PC-3 (cell line): ENCODE measurements at regions not wholly inside any gene's neighbourhood (a gene's known extent, or its start where the extent isn't known, plus 50 kb on each side); places are given as distances from the start of the nearest gene placed in this dataset.

Experiments
- ATAC-seq: fragments of 200-7000 bp; cut with Tn5 transposase; 2 replicates; pipeline ENCODE4 v1.9.1; 2020; ENCODE audit warnings: mild to moderate bottlenecking, moderate library complexity
- BruUV-seq: library from RNA; stranded (reverse); fragments of 400-500 nt; replicated peaks from 2 replicates; lab custom pipeline; 2021; lab: Mats Ljungman, UMichigan
- CTCF ChIA-PET: fragments of 300-600 bp; sonication (Branson Sonifier 250); formaldehyde crosslinking; loops from one replicate; lab custom pipeline; 2022; ENCODE audit warnings: antibody characterized with exemption; lab: Charles Lee
- POLR2A ChIA-PET: fragments of 300-600 bp; sonication (Branson Sonifier 250); formaldehyde crosslinking; loops from one replicate; lab custom pipeline; 2022; ENCODE audit warnings: antibody characterized with exemption; ENCODE audit not compliant: unreplicated experiment; lab: Charles Lee
- DNase-seq: peaks from one replicate; pipeline ENCODE4 v3.0.0-alpha.2; 2015
- H2AFZ ChIP-seq: fragments of 300-600 bp; sonication (generic); 2 replicates; pipeline ENCODE4 v1.6.0; 2016; ENCODE audit warnings: antibody characterized with exemption, low read length
- H3F3A ChIP-seq: fragments of 300-600 bp; sonication (generic); one replicate; pipeline ENCODE4 v1.6.0; 2017; ENCODE audit warnings: antibody characterized with exemption, low read length, control low read depth, mild to moderate bottlenecking; ENCODE audit not compliant: unreplicated experiment
- H3K27ac ChIP-seq: fragments of 300-600 bp; sonication (generic); 2 replicates; pipeline ENCODE4 v1.5.1; 2016; ENCODE audit warnings: mild to moderate bottlenecking, low read length
- H3K27me3 ChIP-seq: fragments of 300-600 bp; sonication (generic); 2 replicates; pipeline ENCODE4 v1.6.1; 2016; ENCODE audit warnings: low read length, mixed read lengths
- H3K36me3 ChIP-seq: fragments of 300-600 bp; sonication (generic); 2 replicates; pipeline ENCODE4 v1.6.1; 2016; ENCODE audit warnings: low read depth, mixed run types, low read length, mixed read lengths
- H3K4me1 ChIP-seq: fragments of 300-600 bp; sonication (generic); 2 replicates; pipeline ENCODE4 v1.5.1; 2016; ENCODE audit warnings: low read length; ENCODE audit not compliant: insufficient read depth
- H3K4me2 ChIP-seq: fragments of 300-600 bp; sonication (generic); 2 replicates; pipeline ENCODE4 v1.6.0; 2016; ENCODE audit warnings: low read length
- H3K4me3 ChIP-seq: fragments of 300-600 bp; sonication (generic); 2 replicates; pipeline ENCODE4 v1.5.1; 2016; ENCODE audit warnings: mild to moderate bottlenecking, low read length, mixed read lengths
- H3K79me2 ChIP-seq: fragments of 300-600 bp; sonication (generic); 2 replicates; pipeline ENCODE4 v1.6.1; 2017; ENCODE audit warnings: low read length, mixed read lengths
- H3K9ac ChIP-seq: fragments of 300-600 bp; sonication (generic); 2 replicates; pipeline ENCODE4 v1.6.0; 2016; ENCODE audit warnings: mild to moderate bottlenecking, low read length
- H3K9me2 ChIP-seq: fragments of 300-600 bp; sonication (generic); replicated peaks from 2 replicates; pipeline ENCODE4 v1.6.1; 2016; ENCODE audit warnings: mixed run types, low read length, mixed read lengths
- H3K9me3 ChIP-seq: fragments of 300-600 bp; sonication (generic); 2 replicates; pipeline ENCODE4 v1.6.1; 2016; ENCODE audit warnings: low read length, mixed read lengths
- H4K20me1 ChIP-seq: fragments of 300-600 bp; sonication (generic); 2 replicates; pipeline ENCODE4 v1.6.1; 2016; ENCODE audit warnings: low read length, mixed read lengths
- CTCF ChIP-seq: fragments of 300-600 bp; sonication (generic); conservative IDR thresholded peaks from 2 replicates; pipeline ENCODE4 v1.5.1; 2017; ENCODE audit warnings: antibody characterized with exemption, low read depth, mild to moderate bottlenecking, low read length
- EZH2 ChIP-seq: fragments of 300-600 bp; sonication (generic); IDR thresholded peaks from one replicate; pipeline ENCODE4 v1.6.1; 2017; ENCODE audit warnings: antibody characterized with exemption, mild to moderate bottlenecking, low read length; ENCODE audit not compliant: unreplicated experiment
- EZH2phosphoT487 ChIP-seq: fragments of 300-600 bp; sonication (generic); IDR thresholded peaks from 2 replicates; pipeline ENCODE4 v1.6.1; 2018; ENCODE audit warnings: mild to moderate bottlenecking, antibody characterized with exemption, low read length, borderline replicate concordance
- intact Hi-C: fragments of 100-400 bp; cut with micrococcal nuclease; formaldehyde crosslinking; loops from 2 replicates; pipeline ENCODE4 v1.9.0; 2023

- intact Hi-C loops, result loop anchor here (1.0 kb wide), 1 partner anchor 47 kb away; no protein-coding TSS in a partner anchor
- H3K4me3 ChIP-seq, result no peak overlapping the region
- no TSS peak for BruUV-seq
- peaks cover 25% of the 10 kb centered on the region for H3K4me1 ChIP-seq
- no peaks in the 10 kb centered on the region for H3K9me2 ChIP-seq
- no peaks in the 10 kb centered on the region for H3K27me3 ChIP-seq
- 0 out of 2 replicates have a peak overlapping the region, but pooled peaks have one; percentile 21 for H2AFZ ChIP-seq
- POLR2A ChIA-PET, result no interaction called here
- DNase-seq (peak; percentile 9), ATAC-seq (peak; percentile 45; the same call in 1 of the 2 replicates)
- CTCF ChIA-PET, result interaction anchor here (0.5 kb wide), 1 partner anchor 300 kb away, joined by 4 read pairs; no protein-coding TSS in a partner anchor
- peak overlapping the region; percentile 39 for H3K27ac ChIP-seq
- no peaks in the 10 kb centered on the region for H3K36me3 ChIP-seq
- no peak overlapping the region for H3K9ac ChIP-seq
- H3K4me2 ChIP-seq, result peak overlapping the region; percentile 50
- H3F3A ChIP-seq, result no peaks in the 10 kb centered on the region
- H3K9me3 ChIP-seq, result no peaks in the 10 kb centered on the region
- TF ChIP-seq CTCF, result no peak
- no peak for TF ChIP-seq EZH2phosphoT487
- no peak for TF ChIP-seq EZH2
- H4K20me1 ChIP-seq, result no peaks in the 10 kb centered on the region
- H3K79me2 ChIP-seq, result no peaks in the 10 kb centered on the region
Observed at GRCh38 chr4:156594624-156595023, 377.0 kb downstream of the PDGFC start.

DNA sequence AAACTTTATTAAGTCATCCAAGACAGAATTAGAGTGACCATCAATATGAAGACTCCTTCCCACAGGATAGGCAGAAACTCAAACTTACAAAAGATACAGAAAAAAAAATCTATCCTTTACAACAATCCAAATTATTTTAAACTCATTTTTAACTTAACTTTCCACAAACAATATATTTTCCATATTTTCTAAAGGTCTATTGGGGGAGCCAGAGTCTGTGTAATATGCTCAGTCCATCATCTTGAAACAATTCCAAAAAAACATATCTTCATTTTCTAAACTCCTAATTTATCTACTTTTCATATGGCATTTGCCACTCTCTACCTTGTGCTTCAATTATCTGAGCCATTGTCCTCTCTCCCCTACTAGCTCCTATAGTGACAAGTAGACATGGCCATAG, 378.1 kb downstream of the PDGFC start:
- H3K79me2 ChIP-seq, result no peaks in the 10 kb centered on the region
- TF ChIP-seq EZH2phosphoT487, result no peak
- TF ChIP-seq EZH2, result no peak
- no peak for TF ChIP-seq CTCF
- H3K9me2 ChIP-seq, result no peaks in the 10 kb centered on the region
- ChIA-PET POLR2A (interaction anchor here (0.6 kb wide), 1 partner anchor 315 kb away, joined by 3 read pairs; no protein-coding TSS in a partner anchor), CTCF (no interaction called here)
- no peaks in the 10 kb centered on the region for H3K9me3 ChIP-seq
- intact Hi-C loops, result no loop called here
- DNase-seq, result no peak
- no peak overlapping the region for H3K9ac ChIP-seq
- no peak for ATAC-seq
- H3K4me1 ChIP-seq, result peaks cover 22% of the 10 kb centered on the region
- no peaks in the 10 kb centered on the region for H3K27me3 ChIP-seq
- H3K36me3 ChIP-seq, result no peaks in the 10 kb centered on the region
- H3K27ac ChIP-seq, result no peak overlapping the region
- no peak overlapping the region for H2AFZ ChIP-seq
- no peak overlapping the region for H3K4me2 ChIP-seq
- H4K20me1 ChIP-seq, result no peaks in the 10 kb centered on the region
- BruUV-seq, result no TSS peak
- no peak overlapping the region for H3K4me3 ChIP-seq
- H3F3A ChIP-seq, result no peaks in the 10 kb centered on the region

- no peak for ATAC-seq
- H3K4me2 ChIP-seq, result no peak overlapping the region
- H3K4me3 ChIP-seq, result no peak overlapping the region
- no peak for DNase-seq
- TF ChIP-seq EZH2phosphoT487 (no peak), CTCF (no peak), EZH2 (no peak)
- no peaks in the 10 kb centered on the region for H3K36me3 ChIP-seq
- intact Hi-C loops, result no loop called here
- no peaks in the 10 kb centered on the region for H3K9me3 ChIP-seq
- no peak overlapping the region for H2AFZ ChIP-seq
- no TSS peak for BruUV-seq
- H3K9ac ChIP-seq, result no peak overlapping the region
- H3K4me1 ChIP-seq, result peaks cover 15% of the 10 kb centered on the region
- no peak overlapping the region for H3K27ac ChIP-seq
- CTCF ChIA-PET, result no interaction called here
- H3K79me2 ChIP-seq, result no peaks in the 10 kb centered on the region
- H3F3A ChIP-seq, result no peaks in the 10 kb centered on the region
- H3K27me3 ChIP-seq, result no peaks in the 10 kb centered on the region
- H4K20me1 ChIP-seq, result no peaks in the 10 kb centered on the region
- H3K9me2 ChIP-seq, result no peaks in the 10 kb centered on the region
- POLR2A ChIA-PET, result no interaction called here
Observed at GRCh38 chr4:156591679-156592078, 379.9 kb downstream of the PDGFC start.
